HEK293 (cell line): ENCODE measurements at regions not wholly inside any gene's neighbourhood (a gene's known extent, or its start where the extent isn't known, plus 50 kb on each side); places are given as distances from the start of the nearest gene placed in this dataset.

Source experiments
- REPIN1 ChIP-seq: fragments of 450-650 bp; formaldehyde crosslinking; IDR thresholded peaks from 2 replicates; pipeline ENCODE4 v1.5.1; 2017; ENCODE audit warnings: missing biosample characterization, missing genetic modification characterization, low read depth
- SCRT1 ChIP-seq: fragments of 450-650 bp; formaldehyde crosslinking; IDR thresholded peaks from 2 replicates; pipeline ENCODE4 v1.5.1; 2016; ENCODE audit warnings: missing biosample characterization, missing genetic modification characterization, borderline replicate concordance
- SCRT2 ChIP-seq: fragments of 450-650 bp; formaldehyde crosslinking; IDR thresholded peaks from 2 replicates; pipeline ENCODE4 v1.5.1; 2016; ENCODE audit warnings: missing biosample characterization, missing genetic modification characterization
- ZNF114 ChIP-seq: fragments of 450-650 bp; formaldehyde crosslinking; IDR thresholded peaks from 2 replicates; pipeline ENCODE4 v1.5.0; 2017; ENCODE audit warnings: missing biosample characterization, missing genetic modification characterization
- ZNF132 ChIP-seq: fragments of 450-650 bp; formaldehyde crosslinking; IDR thresholded peaks from 2 replicates; pipeline ENCODE4 v1.5.1; 2017; ENCODE audit warnings: missing biosample characterization, missing genetic modification characterization, borderline replicate concordance
- ZNF654 ChIP-seq: fragments of 450-650 bp; formaldehyde crosslinking; IDR thresholded peaks from 2 replicates; pipeline ENCODE4 v1.5.1; 2016; ENCODE audit warnings: low read depth, missing biosample characterization, missing genetic modification characterization
- TF ChIP-seq, protein P1 (sequence below): fragments of 450-650 bp; formaldehyde crosslinking; IDR thresholded peaks from 2 replicates; pipeline ENCODE4 v1.5.1; 2016; ENCODE audit warnings: missing biosample characterization, missing genetic modification characterization

DNA sequence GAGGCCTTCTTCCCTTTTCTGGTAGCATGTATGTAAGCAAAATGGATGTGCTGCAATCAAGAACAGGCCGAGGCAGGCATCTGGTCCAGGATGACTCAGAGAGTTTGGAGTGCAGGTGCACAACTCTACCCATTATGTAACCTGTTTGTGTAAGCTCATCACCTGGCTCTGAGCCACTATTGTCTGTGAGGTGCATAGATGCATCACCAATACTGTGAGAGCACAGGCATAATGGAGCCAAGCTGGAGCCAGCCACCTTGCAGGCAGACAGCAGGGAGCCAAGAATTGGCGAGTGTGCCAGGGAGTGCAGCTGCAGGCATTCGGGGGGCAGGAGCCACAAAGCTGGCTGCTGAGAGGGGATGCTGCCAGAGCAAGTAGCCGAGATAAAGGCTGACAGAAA is 549.9 kb upstream of the RGS18 start:
- TF ChIP-seq, protein P1, sequence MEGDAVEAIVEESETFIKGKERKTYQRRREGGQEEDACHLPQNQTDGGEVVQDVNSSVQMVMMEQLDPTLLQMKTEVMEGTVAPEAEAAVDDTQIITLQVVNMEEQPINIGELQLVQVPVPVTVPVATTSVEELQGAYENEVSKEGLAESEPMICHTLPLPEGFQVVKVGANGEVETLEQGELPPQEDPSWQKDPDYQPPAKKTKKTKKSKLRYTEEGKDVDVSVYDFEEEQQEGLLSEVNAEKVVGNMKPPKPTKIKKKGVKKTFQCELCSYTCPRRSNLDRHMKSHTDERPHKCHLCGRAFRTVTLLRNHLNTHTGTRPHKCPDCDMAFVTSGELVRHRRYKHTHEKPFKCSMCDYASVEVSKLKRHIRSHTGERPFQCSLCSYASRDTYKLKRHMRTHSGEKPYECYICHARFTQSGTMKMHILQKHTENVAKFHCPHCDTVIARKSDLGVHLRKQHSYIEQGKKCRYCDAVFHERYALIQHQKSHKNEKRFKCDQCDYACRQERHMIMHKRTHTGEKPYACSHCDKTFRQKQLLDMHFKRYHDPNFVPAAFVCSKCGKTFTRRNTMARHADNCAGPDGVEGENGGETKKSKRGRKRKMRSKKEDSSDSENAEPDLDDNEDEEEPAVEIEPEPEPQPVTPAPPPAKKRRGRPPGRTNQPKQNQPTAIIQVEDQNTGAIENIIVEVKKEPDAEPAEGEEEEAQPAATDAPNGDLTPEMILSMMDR (tag by site-specific recombination) = no peak
- TF ChIP-seq ZNF654 (tag by site-specific recombination) (no peak), ZNF132 (tag by site-specific recombination) (no peak), SCRT1 (no peak), REPIN1 (tag by site-specific recombination) (no peak), ZNF114 (tag by site-specific recombination) (no peak), SCRT2 (no peak)
